H9 (cell line): ENCODE measurements at regions not wholly inside any gene's neighbourhood (a gene's known extent, or its start where the extent isn't known, plus 50 kb on each side); places are given as distances from the start of the nearest gene placed in this dataset.
A peak's percentile ranks its signal among the peaks of the same experiment; 100 is the strongest.
"Not testable (repeated sequence)": the region's sequence is repeated elsewhere in the genome, so short reads cannot be mapped to it uniquely, and the experiment has no call there.

Source experiments
- DNase-seq: peaks from one replicate; pipeline ENCODE4 v3.0.0-alpha.2; 2017
- H2AFZ ChIP-seq: one replicate; pipeline ENCODE4 v1.6.1; 2013; ENCODE audit warnings: mild to moderate bottlenecking, low read length, control low read depth, moderate library complexity
- H2AK5ac ChIP-seq: 2 replicates; pipeline ENCODE4 v1.6.1; 2013; ENCODE audit warnings: low read length, control low read depth, mixed read lengths; ENCODE audit not compliant: insufficient read length
- H2BK120ac ChIP-seq: one replicate; pipeline ENCODE4 v1.6.1; 2013; ENCODE audit warnings: low read depth, mild to moderate bottlenecking, low read length, control low read depth, inconsistent platforms; ENCODE audit not compliant: poor library complexity, severe bottlenecking
- H2BK12ac ChIP-seq: 2 replicates; pipeline ENCODE4 v1.6.1; 2013; ENCODE audit warnings: low read length, control low read depth, mixed read lengths, low read depth; ENCODE audit not compliant: insufficient read length
- H2BK15ac ChIP-seq: 2 replicates; pipeline ENCODE4 v1.6.1; 2013; ENCODE audit warnings: low read depth, low read length, control low read depth
- H2BK20ac ChIP-seq: one replicate; pipeline ENCODE4 v1.6.1; 2013; ENCODE audit warnings: low read depth, mild to moderate bottlenecking, low read length, control low read depth, inconsistent platforms; ENCODE audit not compliant: poor library complexity, severe bottlenecking
- H2BK5ac ChIP-seq: 2 replicates; pipeline ENCODE4 v1.6.1; 2013; ENCODE audit warnings: low read length, control low read depth, mixed read lengths; ENCODE audit not compliant: insufficient read length
- H3K14ac ChIP-seq: 2 replicates; pipeline ENCODE4 v1.6.1; 2013; ENCODE audit warnings: low read length, control low read depth; ENCODE audit not compliant: insufficient read depth
- H3K18ac ChIP-seq: 2 replicates; pipeline ENCODE4 v1.6.1; 2013; ENCODE audit warnings: low read depth, mild to moderate bottlenecking, mixed read lengths, low read length, control low read depth; ENCODE audit not compliant: insufficient read length
- H3K23ac ChIP-seq: 2 replicates; pipeline ENCODE4 v1.6.1; 2013; ENCODE audit warnings: low read length, control low read depth, mixed read lengths, low read depth; ENCODE audit not compliant: insufficient read length
- H3K23me2 ChIP-seq: 2 replicates; pipeline ENCODE4 v1.6.1; 2013; ENCODE audit warnings: low read depth, mild to moderate bottlenecking, mixed read lengths, low read length, control low read depth; ENCODE audit not compliant: insufficient read length, poor library complexity, severe bottlenecking
- H3K27ac ChIP-seq: 2 replicates; pipeline ENCODE4 v1.5.1; 2013; ENCODE audit warnings: low read length, control low read depth, mixed read lengths, low read depth; ENCODE audit not compliant: insufficient read length
- H3K27me3 ChIP-seq: 2 replicates; pipeline ENCODE4 v1.6.1; 2013; ENCODE audit warnings: low read length, control low read depth, inconsistent platforms; ENCODE audit not compliant: insufficient read depth
- H3K4ac ChIP-seq: 2 replicates; pipeline ENCODE4 v1.6.1; 2013; ENCODE audit warnings: low read depth, mild to moderate bottlenecking, control low read depth, inconsistent platforms, low read length, moderate library complexity
- H3K4me1 ChIP-seq: 2 replicates; pipeline ENCODE4 v1.6.1; 2013; ENCODE audit warnings: low read length, control low read depth, inconsistent platforms; ENCODE audit not compliant: insufficient read depth
- H3K4me2 ChIP-seq: 2 replicates; pipeline ENCODE4 v1.6.1; 2013; ENCODE audit warnings: low read length, control low read depth, mixed read lengths; ENCODE audit not compliant: insufficient read length, insufficient read depth
- H3K56ac ChIP-seq: 2 replicates; pipeline ENCODE4 v1.6.1; 2013; ENCODE audit warnings: low read depth, mild to moderate bottlenecking, mixed read lengths, low read length, control low read depth; ENCODE audit not compliant: insufficient read length
- H3K79me1 ChIP-seq: 2 replicates; pipeline ENCODE4 v1.6.1; 2013; ENCODE audit warnings: low read depth, mild to moderate bottlenecking, moderate library complexity, low read length, control low read depth, inconsistent platforms; ENCODE audit not compliant: insufficient read depth, poor library complexity, severe bottlenecking
- H3K79me2 ChIP-seq: 2 replicates; pipeline ENCODE4 v1.6.1; 2013; ENCODE audit warnings: low read length, control low read depth, inconsistent platforms; ENCODE audit not compliant: insufficient read depth
- H3K9ac ChIP-seq: 2 replicates; pipeline ENCODE4 v1.6.1; 2013; ENCODE audit warnings: low read length, control low read depth, mixed read lengths; ENCODE audit not compliant: insufficient read length; ENCODE audit errors: extremely low read depth
- H3K9me3 ChIP-seq: one replicate; pipeline ENCODE4 v1.6.1; 2013; ENCODE audit warnings: low read depth, low read length, inconsistent platforms; ENCODE audit not compliant: control insufficient read depth
- H3T11ph ChIP-seq: one replicate; pipeline ENCODE4 v1.6.1; 2013; ENCODE audit warnings: mild to moderate bottlenecking, low read length, control low read depth, inconsistent platforms
- H4K20me1 ChIP-seq: one replicate; pipeline ENCODE4 v1.6.1; 2013; ENCODE audit not compliant: control insufficient read depth, insufficient read length, insufficient read depth
- H4K5ac ChIP-seq: 2 replicates; pipeline ENCODE4 v1.6.1; 2013; ENCODE audit warnings: low read depth, mild to moderate bottlenecking, mixed read lengths, low read length, control low read depth; ENCODE audit not compliant: insufficient read length
- H4K8ac ChIP-seq: replicated peaks from 2 replicates; pipeline ENCODE4 v1.6.1; 2013; ENCODE audit warnings: low read length, control low read depth, mixed read lengths, low read depth; ENCODE audit not compliant: insufficient read length
- H4K91ac ChIP-seq: 2 replicates; pipeline ENCODE4 v1.6.1; 2013; ENCODE audit warnings: low read depth, mild to moderate bottlenecking, moderate library complexity, mixed read lengths, low read length, control low read depth; ENCODE audit not compliant: insufficient read length
- H3K27ac Mint-ChIP-seq, 3 experiments: 2 replicates in 2 of 3; 3 replicates in 1 of 3; pipeline ENCODE4 v1.8.0; 2020 to 2021; ENCODE audit warnings: mixed read lengths in 3 of 3, mild to moderate bottlenecking in 1 of 3, moderate library complexity in 1 of 3
- H3K27me3 Mint-ChIP-seq: 2 replicates; pipeline ENCODE4 v1.8.0; 2021; ENCODE audit warnings: low read depth, mild to moderate bottlenecking, moderate library complexity, mixed read lengths
- H3K36me3 Mint-ChIP-seq, 3 experiments: 2 replicates in 2 of 3; 3 replicates in 1 of 3; pipeline ENCODE4 v1.8.0; 2020 to 2021; ENCODE audit warnings: low read depth in 3 of 3, mixed read lengths in 3 of 3; ENCODE audit not compliant: insufficient read depth in 1 of 3
- H3K4me1 Mint-ChIP-seq, 2 experiments: 2 replicates each; pipeline ENCODE4 v1.8.0; 2020; ENCODE audit warnings: mixed read lengths in 2 of 2
- H3K4me3 Mint-ChIP-seq, 2 experiments: 2 replicates in 1 of 2; 3 replicates in 1 of 2; pipeline ENCODE4 v1.8.0; 2020 to 2021; ENCODE audit warnings: mild to moderate bottlenecking in 2 of 2, mixed read lengths in 2 of 2, moderate library complexity in 1 of 2
- H3K9me3 Mint-ChIP-seq, 2 experiments: 2 replicates in 1 of 2; 3 replicates in 1 of 2; pipeline ENCODE4 v1.8.0; 2020; ENCODE audit warnings: mild to moderate bottlenecking in 2 of 2, mixed read lengths in 2 of 2, moderate library complexity in 1 of 2
- WGBS: extraction: QIAGEN DNeasy Blood & Tissue Kit; methylation state at CpG from one replicate; pipeline ENCODE4 v1.1.7; 2013; ENCODE audit warnings: missing lambda C conversion rate, low lambda C conversion rate, mixed read lengths; ENCODE audit not compliant: insufficient read length; ENCODE audit errors: extremely low coverage; 5-methylcytosine and 5-hydroxymethylcytosine counted together
- TF ChIP-seq, protein P1 (sequence below): fragments of 200-600 bp; sonication (generic); conservative IDR thresholded peaks from 3 replicates; pipeline ENCODE4 v1.8.0; 2021; ENCODE audit warnings: antibody characterized with exemption, mild to moderate bottlenecking

DNA sequence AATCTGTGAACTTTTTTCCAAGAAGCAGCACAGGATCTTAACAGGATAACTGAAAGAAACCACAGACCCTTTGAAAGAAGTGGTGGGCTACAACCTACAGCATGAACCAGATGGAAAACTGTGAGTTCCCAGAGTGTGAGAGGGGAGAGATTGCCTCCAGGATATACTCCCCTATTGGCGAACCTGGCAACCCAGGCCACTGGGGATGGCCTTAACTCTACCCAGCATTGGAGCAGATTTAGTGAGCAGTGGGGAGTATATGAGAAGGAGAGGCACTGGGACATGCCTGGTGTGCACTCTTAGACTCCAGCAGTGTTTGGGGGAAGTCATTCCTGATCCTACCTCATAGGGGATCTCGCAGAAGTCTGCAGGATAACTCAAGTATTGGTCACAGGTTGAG lies 201.0 kb upstream of the TP63 start:
- H4K91ac ChIP-seq = no peak overlapping the region
- no peak overlapping the region for H2BK15ac ChIP-seq
- no peak overlapping the region for H4K5ac ChIP-seq
- no peak overlapping the region for H3K23ac ChIP-seq
- H2BK20ac ChIP-seq = no peak overlapping the region
- H3K23me2 ChIP-seq = no peaks in the 10 kb centered on the region
- H3K9me3 ChIP-seq = no peaks in the 10 kb centered on the region
- H2BK120ac ChIP-seq = no peak overlapping the region
- H3T11ph ChIP-seq = no peak overlapping the region
- H3K27ac ChIP-seq = no peak overlapping the region
- H3K4ac ChIP-seq = no peak overlapping the region
- H3K9ac ChIP-seq = no peak overlapping the region
- TF ChIP-seq, protein P1, sequence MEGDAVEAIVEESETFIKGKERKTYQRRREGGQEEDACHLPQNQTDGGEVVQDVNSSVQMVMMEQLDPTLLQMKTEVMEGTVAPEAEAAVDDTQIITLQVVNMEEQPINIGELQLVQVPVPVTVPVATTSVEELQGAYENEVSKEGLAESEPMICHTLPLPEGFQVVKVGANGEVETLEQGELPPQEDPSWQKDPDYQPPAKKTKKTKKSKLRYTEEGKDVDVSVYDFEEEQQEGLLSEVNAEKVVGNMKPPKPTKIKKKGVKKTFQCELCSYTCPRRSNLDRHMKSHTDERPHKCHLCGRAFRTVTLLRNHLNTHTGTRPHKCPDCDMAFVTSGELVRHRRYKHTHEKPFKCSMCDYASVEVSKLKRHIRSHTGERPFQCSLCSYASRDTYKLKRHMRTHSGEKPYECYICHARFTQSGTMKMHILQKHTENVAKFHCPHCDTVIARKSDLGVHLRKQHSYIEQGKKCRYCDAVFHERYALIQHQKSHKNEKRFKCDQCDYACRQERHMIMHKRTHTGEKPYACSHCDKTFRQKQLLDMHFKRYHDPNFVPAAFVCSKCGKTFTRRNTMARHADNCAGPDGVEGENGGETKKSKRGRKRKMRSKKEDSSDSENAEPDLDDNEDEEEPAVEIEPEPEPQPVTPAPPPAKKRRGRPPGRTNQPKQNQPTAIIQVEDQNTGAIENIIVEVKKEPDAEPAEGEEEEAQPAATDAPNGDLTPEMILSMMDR = no peak
- H2BK12ac ChIP-seq = no peak overlapping the region
- H3K18ac ChIP-seq = no peak overlapping the region
- no peak overlapping the region for H3K56ac ChIP-seq
- peaks cover 2% of the 10 kb centered on the region; the same call in 1 of the 2 replicates for H3K4me1 ChIP-seq
- H2AK5ac ChIP-seq = no peak overlapping the region
- H3K27me3 ChIP-seq = no peaks in the 10 kb centered on the region
- H4K8ac ChIP-seq = no peak overlapping the region
- no peak overlapping the region for H2AFZ ChIP-seq
- no peak overlapping the region for H3K4me3 Mint-ChIP-seq
- peaks cover 18 to 19% of the 10 kb centered on the region in 2 experiments for H3K4me1 Mint-ChIP-seq
- H2BK5ac ChIP-seq = no peak overlapping the region
- no peak for DNase-seq
- WGBS = no CpG with 5 or more reads among the region's 2 CpGs
- H3K36me3 Mint-ChIP-seq = peaks cover 0 to 4% (median 3%) of the 10 kb centered on the region in 3 experiments; a peak in 3 of 7 replicates
- no peaks in the 10 kb centered on the region for H3K79me1 ChIP-seq
- H3K9me3 Mint-ChIP-seq = peaks cover 0 to 3% of the 10 kb centered on the region in 2 experiments; a peak in 2 of 5 replicates
- no peak overlapping the region for H3K4me2 ChIP-seq
- H3K79me2 ChIP-seq = no peaks in the 10 kb centered on the region
- H3K14ac ChIP-seq = no peak overlapping the region
- no peaks in the 10 kb centered on the region for H4K20me1 ChIP-seq
- H3K27me3 Mint-ChIP-seq = no peaks in the 10 kb centered on the region
- peak overlapping the region; percentile 46 to 60 (median 53); a peak in 2 of 7 replicates for H3K27ac Mint-ChIP-seq

DNA sequence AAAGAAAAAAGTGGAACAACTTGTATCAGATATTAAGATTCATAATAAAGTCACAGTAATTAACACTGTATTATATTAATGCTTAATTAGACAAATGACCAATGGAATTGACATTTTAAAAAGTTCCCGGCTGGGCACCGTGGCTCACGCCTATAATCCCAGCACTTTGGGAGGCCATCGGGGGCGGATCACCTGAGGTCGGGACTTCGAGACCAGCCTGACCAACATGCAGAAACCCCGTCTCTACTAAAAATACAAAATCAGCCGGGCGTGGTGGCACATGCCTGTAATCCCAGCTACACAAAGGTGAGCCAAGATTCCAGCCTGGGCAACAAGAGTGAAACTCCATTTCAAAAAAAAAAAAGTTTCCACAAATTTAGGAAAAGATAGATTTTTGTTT lies 188.9 kb upstream of the TP63 start:
- not testable (repeated sequence) for H3K4me2 ChIP-seq, H3K27me3 ChIP-seq, H3K9me3 ChIP-seq, H3K9me3 Mint-ChIP-seq, H3K27ac ChIP-seq, H3T11ph ChIP-seq, H4K91ac ChIP-seq, H4K20me1 ChIP-seq, H2BK20ac ChIP-seq, H3K4me1 ChIP-seq, H3K9ac ChIP-seq, H3K4ac ChIP-seq, H3K18ac ChIP-seq, H2BK12ac ChIP-seq, H3K27me3 Mint-ChIP-seq, H2BK5ac ChIP-seq, H3K23me2 ChIP-seq, H2AFZ ChIP-seq, H3K14ac ChIP-seq, H4K8ac ChIP-seq, H2BK120ac ChIP-seq, H3K27ac Mint-ChIP-seq, H3K23ac ChIP-seq, H3K79me1 ChIP-seq, H3K36me3 Mint-ChIP-seq, H3K4me3 Mint-ChIP-seq, H4K5ac ChIP-seq, H2AK5ac ChIP-seq, H2BK15ac ChIP-seq, DNase-seq, H3K56ac ChIP-seq, H3K4me1 Mint-ChIP-seq, H3K79me2 ChIP-seq
- WGBS = no CpG with 5 or more reads among the region's 10 CpGs
